Prostate gland (tissue), 2 donors: ENCODE measurements at regions not wholly inside any gene's neighbourhood (a gene's known extent, or its start where the extent isn't known, plus 50 kb on each side); places are given as distances from the start of the nearest gene placed in this dataset.

ENCODE experiments used
- POLR2A ChIP-seq: fragments of 450-650 bp; IDR thresholded peaks from one replicate; pipeline ENCODE4 v1.6.1; 2016; ENCODE audit warnings: antibody characterized with exemption, mild to moderate bottlenecking
- TF ChIP-seq, protein P1 (sequence below), 4 experiments: fragments of 200-600 bp in 2 of 4; fragments of 450-650 bp in 2 of 4; sonication (generic) in 2 of 4; IDR thresholded peaks; 1 replicate in 3 of 4; 2 replicates in 1 of 4; pipeline ENCODE4 v1.5.1; 2016 to 2019; ENCODE audit warnings: antibody characterized with exemption in 4 of 4, mild to moderate bottlenecking in 2 of 4, moderate library complexity in 2 of 4

- TF ChIP-seq, protein P1, sequence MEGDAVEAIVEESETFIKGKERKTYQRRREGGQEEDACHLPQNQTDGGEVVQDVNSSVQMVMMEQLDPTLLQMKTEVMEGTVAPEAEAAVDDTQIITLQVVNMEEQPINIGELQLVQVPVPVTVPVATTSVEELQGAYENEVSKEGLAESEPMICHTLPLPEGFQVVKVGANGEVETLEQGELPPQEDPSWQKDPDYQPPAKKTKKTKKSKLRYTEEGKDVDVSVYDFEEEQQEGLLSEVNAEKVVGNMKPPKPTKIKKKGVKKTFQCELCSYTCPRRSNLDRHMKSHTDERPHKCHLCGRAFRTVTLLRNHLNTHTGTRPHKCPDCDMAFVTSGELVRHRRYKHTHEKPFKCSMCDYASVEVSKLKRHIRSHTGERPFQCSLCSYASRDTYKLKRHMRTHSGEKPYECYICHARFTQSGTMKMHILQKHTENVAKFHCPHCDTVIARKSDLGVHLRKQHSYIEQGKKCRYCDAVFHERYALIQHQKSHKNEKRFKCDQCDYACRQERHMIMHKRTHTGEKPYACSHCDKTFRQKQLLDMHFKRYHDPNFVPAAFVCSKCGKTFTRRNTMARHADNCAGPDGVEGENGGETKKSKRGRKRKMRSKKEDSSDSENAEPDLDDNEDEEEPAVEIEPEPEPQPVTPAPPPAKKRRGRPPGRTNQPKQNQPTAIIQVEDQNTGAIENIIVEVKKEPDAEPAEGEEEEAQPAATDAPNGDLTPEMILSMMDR (IDR thresholded peaks at IDR 0.05) = no peak
- TF ChIP-seq POLR2A = no peak
These were observed 309.1 kb downstream of the KLF5 start for GRCh38 chr13:73367886-73368285.
